ENCODE measurements at regions not wholly inside any gene's neighbourhood (a gene's known extent, or its start where the extent isn't known, plus 50 kb on each side); places are given as distances from the start of the nearest gene placed in this dataset.

- H3K27me3 ChIP-seq (ENCODE audit: insufficient read depth, low read length), result no peaks in the 10 kb centered on the region
- no peak for TF ChIP-seq CTCF (IDR thresholded peaks at IDR 0.05; ENCODE audit: extremely low read depth, low read depth, low read length)
- H3K4me1 ChIP-seq (ENCODE audit: insufficient read depth, low read length), result no peaks in the 10 kb centered on the region
- H3K27ac ChIP-seq (ENCODE audit: low read depth, low read length), result no peak overlapping the region
- DNase-seq (ENCODE audit: insufficient read length, low spot score, missing footprints), result no peak
- no peak overlapping the region for H3K4me3 ChIP-seq (ENCODE audit: insufficient read depth, low read length)
- H3K9me3 ChIP-seq (ENCODE audit: low read depth, low read length), result peaks cover 2% of the 10 kb centered on the region
- H3K4me2 ChIP-seq (ENCODE audit: insufficient read depth, low read length), result no peak overlapping the region
- no peak overlapping the region for H2AFZ ChIP-seq (ENCODE audit: low read length)
- H4K20me1 ChIP-seq (ENCODE audit: insufficient read depth, low read length), result no peaks in the 10 kb centered on the region
- no peaks in the 10 kb centered on the region for H3K36me3 ChIP-seq (ENCODE audit: insufficient read depth, low read length)
- H3K79me2 ChIP-seq (ENCODE audit: insufficient read depth, low read length), result no peaks in the 10 kb centered on the region
These were observed 653.3 kb upstream of the POU3F3 start for GRCh38 chr2:104200533-104201168.

GRCh38 chr2:104213758-104214157 lies 640.2 kb upstream of the POU3F3 start:
- H3K36me3 ChIP-seq (ENCODE audit: insufficient read depth, low read length), result no peaks in the 10 kb centered on the region
- no peak overlapping the region for H2AFZ ChIP-seq (ENCODE audit: low read length)

GRCh38 chr2:104215269-104216161 lies 638.4 kb upstream of the POU3F3 start:
- Histone ChIP-seq H3K79me2 (ENCODE audit: insufficient read depth, low read length) (no peaks in the 10 kb centered on the region), H3K4me1 (ENCODE audit: insufficient read depth, low read length) (no peaks in the 10 kb centered on the region), H2AFZ (ENCODE audit: low read length) (no peak overlapping the region), H4K20me1 (ENCODE audit: insufficient read depth, low read length) (no peaks in the 10 kb centered on the region), H3K36me3 (ENCODE audit: insufficient read depth, low read length) (no peaks in the 10 kb centered on the region), H3K4me2 (ENCODE audit: insufficient read depth, low read length) (no peak overlapping the region), H3K4me3 (ENCODE audit: insufficient read depth, low read length) (no peak overlapping the region), H3K27me3 (ENCODE audit: insufficient read depth, low read length) (no peaks in the 10 kb centered on the region), H3K9me3 (ENCODE audit: low read depth, low read length) (peaks cover 3% of the 10 kb centered on the region), H3K27ac (ENCODE audit: low read depth, low read length) (no peak overlapping the region)
- no peak for TF ChIP-seq CTCF (IDR thresholded peaks at IDR 0.05; ENCODE audit: extremely low read depth, low read depth, low read length)
- no peak for DNase-seq (ENCODE audit: insufficient read length, low spot score, missing footprints)

More at GRCh38 chr2:104213758-104214157, 640.2 kb upstream of the POU3F3 start:
- Histone ChIP-seq H3K4me1 (ENCODE audit: insufficient read depth, low read length) (no peaks in the 10 kb centered on the region), H3K79me2 (ENCODE audit: insufficient read depth, low read length) (no peaks in the 10 kb centered on the region), H3K27me3 (ENCODE audit: insufficient read depth, low read length) (no peaks in the 10 kb centered on the region), H3K4me3 (ENCODE audit: insufficient read depth, low read length) (no peak overlapping the region), H3K27ac (ENCODE audit: low read depth, low read length) (no peak overlapping the region), H3K9me3 (ENCODE audit: low read depth, low read length) (peaks cover 3% of the 10 kb centered on the region), H4K20me1 (ENCODE audit: insufficient read depth, low read length) (no peaks in the 10 kb centered on the region), H3K4me2 (ENCODE audit: insufficient read depth, low read length) (no peak overlapping the region)
- TF ChIP-seq CTCF (IDR thresholded peaks at IDR 0.05; ENCODE audit: extremely low read depth, low read depth, low read length), result no peak
- DNase-seq (ENCODE audit: insufficient read length, low spot score, missing footprints), result no peak

GRCh38 chr2:104233591-104233990 lies 620.3 kb upstream of the POU3F3 start:
- TF ChIP-seq CTCF (IDR thresholded peaks at IDR 0.05; ENCODE audit: extremely low read depth, low read depth, low read length), result no peak
- H3K36me3 ChIP-seq (ENCODE audit: insufficient read depth, low read length), result no peaks in the 10 kb centered on the region
- H3K79me2 ChIP-seq (ENCODE audit: insufficient read depth, low read length), result no peaks in the 10 kb centered on the region
- H3K4me3 ChIP-seq (ENCODE audit: insufficient read depth, low read length), result no peak overlapping the region
- no peak overlapping the region for H2AFZ ChIP-seq (ENCODE audit: low read length)
- H4K20me1 ChIP-seq (ENCODE audit: insufficient read depth, low read length), result no peaks in the 10 kb centered on the region
- H3K27me3 ChIP-seq (ENCODE audit: insufficient read depth, low read length), result no peaks in the 10 kb centered on the region
- no peak overlapping the region for H3K27ac ChIP-seq (ENCODE audit: low read depth, low read length)
- H3K4me2 ChIP-seq (ENCODE audit: insufficient read depth, low read length), result no peak overlapping the region
- no peaks in the 10 kb centered on the region for H3K4me1 ChIP-seq (ENCODE audit: insufficient read depth, low read length)
- no peaks in the 10 kb centered on the region for H3K9me3 ChIP-seq (ENCODE audit: low read depth, low read length)
- no peak for DNase-seq (ENCODE audit: insufficient read length, low spot score, missing footprints)
